GM21529 (cell line): ENCODE measurements at regions not wholly inside any gene's neighbourhood (a gene's known extent, or its start where the extent isn't known, plus 50 kb on each side); places are given as distances from the start of the nearest gene placed in this dataset.

Source experiments
- ATAC-seq: cut with Tn5 transposase; IDR thresholded peaks from one replicate; pipeline ENCODE4 v1.9.1; 2021; ENCODE audit not compliant: unreplicated experiment

GRCh38 chr3:117287602-117288001, 578.0 kb downstream of the TUSC7 start:
- no peak for ATAC-seq

GRCh38 chr3:117291476-117291875, 581.9 kb downstream of the TUSC7 start:
- ATAC-seq, result no peak

GRCh38 chr3:117297065-117297464, 587.5 kb downstream of the TUSC7 start:
- no peak for ATAC-seq

DNA sequence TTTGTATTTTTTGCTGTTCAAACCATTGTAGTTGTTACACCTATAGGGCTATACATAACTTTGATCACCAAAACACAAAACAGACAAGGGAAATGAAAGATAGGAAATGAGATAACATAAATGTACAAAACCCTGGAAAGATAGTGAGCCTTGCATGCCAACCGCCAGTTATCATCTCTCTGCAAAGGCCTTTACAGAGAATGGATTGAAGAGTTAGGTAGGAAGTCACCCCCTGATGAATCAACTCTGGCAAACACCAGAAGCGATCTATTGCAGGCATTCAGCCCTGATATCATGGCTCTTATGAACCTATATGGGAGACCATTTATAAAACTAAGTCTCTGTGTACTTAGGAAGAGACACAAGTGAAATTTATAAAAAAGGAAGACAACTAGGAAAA, 588.0 kb downstream of the TUSC7 start:
- ATAC-seq, result no peak

GRCh38 chr3:117298273-117298672, 588.7 kb downstream of the TUSC7 start:
- ATAC-seq, result no peak

GRCh38 chr3:117302428-117302827, 592.8 kb downstream of the TUSC7 start:
- no peak for ATAC-seq

- ATAC-seq, result no peak
Observed at GRCh38 chr3:117303443-117303842, 593.9 kb downstream of the TUSC7 start.

DNA sequence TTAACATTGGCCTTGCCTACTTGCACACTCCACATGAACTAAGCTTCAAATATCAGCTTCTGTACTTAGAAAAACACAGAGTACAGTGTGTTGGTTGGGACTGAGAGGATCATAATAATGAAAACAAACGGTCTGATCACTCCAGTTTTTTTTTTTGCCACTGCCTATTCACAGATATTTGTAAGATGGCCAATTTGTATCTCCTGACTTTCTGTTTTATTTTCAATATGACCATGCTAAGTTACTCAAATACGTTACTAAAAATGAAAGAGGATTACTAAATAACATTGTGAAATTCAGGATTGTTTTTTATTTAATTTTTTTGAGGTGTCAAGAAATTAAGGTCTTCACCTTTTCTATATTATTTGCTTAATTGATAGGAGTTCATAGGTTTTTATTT, 595.1 kb downstream of the TUSC7 start:
- ATAC-seq, result no peak

DNA sequence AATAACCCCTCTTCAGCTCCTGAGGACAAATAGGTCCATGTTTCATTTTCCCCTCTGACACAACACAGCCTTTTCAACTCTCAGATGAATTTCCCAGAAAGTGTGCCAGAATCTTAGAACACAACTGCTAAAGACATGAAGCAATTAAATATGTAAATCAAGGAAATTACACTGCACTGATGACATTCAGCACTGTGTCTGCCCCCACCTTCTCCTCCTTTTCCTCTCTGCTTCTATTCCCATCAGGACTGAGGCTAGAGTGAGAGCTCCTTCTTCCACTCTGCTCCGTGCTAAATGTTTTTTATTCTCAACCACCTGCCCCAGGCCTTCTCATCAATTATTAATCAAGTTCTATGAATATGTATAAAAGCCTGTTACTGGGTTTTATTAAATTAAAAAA, 596.1 kb downstream of the TUSC7 start:
- no peak for ATAC-seq

DNA sequence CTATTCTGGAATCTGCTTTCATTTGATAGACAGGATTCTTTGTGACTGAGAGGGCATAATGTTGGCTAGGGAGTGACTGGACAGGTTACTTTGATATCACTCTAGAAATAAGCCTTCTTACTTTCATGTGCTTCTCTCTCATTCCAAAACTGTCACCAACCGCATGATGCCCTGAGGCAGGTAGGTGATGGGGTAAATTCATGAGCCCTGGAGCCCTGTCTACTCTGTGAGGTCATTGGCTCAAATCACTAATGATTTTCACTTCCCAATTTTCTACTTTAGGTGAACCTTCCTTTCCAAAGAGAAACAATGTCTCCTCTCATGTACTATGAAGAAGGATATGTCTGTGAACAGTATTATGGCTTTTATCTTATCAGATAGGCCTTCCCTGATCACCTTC, 596.7 kb downstream of the TUSC7 start:
- ATAC-seq, result peak; percentile 40

DNA sequence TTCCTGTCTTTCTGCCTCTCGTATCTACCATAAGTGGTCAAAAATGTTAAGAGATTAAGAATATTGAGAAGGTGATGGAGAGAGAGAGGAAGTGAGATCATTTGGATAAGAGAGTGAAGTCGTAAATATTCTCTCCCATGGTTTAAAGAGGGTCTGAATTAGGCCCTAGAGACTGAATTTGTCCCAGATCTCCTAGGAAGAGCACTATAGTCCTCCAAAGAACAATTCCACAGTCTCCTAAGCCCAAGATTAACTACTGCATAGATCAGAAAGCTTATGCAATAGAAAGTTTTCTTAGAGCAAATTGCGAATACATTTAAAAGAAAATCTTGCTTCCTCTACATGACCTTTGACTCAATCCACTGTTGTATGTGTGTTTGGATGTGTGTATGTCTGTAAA, 598.8 kb downstream of the TUSC7 start:
- ATAC-seq, result no peak

DNA sequence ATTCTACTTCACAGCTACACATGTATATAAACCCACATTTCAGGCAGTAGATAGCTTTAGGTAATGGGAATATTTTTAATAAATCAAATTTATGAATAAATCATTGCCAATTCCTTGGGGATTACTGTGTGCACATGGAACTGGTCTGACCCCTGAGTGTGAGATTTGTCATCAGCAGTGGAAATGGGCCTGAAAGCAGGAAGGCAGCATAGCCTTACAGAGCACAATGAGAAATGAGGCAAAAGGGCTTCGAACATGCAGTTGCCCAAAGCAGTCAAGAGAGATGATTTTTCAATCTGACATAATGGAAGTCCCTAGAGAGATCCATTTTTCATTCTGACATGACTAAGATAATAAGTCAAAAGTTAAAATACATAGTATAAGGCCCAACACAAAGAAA, 599.2 kb downstream of the TUSC7 start:
- ATAC-seq, result no peak

GRCh38 chr3:117310536-117310935, 601.0 kb downstream of the TUSC7 start:
- no peak for ATAC-seq

DNA sequence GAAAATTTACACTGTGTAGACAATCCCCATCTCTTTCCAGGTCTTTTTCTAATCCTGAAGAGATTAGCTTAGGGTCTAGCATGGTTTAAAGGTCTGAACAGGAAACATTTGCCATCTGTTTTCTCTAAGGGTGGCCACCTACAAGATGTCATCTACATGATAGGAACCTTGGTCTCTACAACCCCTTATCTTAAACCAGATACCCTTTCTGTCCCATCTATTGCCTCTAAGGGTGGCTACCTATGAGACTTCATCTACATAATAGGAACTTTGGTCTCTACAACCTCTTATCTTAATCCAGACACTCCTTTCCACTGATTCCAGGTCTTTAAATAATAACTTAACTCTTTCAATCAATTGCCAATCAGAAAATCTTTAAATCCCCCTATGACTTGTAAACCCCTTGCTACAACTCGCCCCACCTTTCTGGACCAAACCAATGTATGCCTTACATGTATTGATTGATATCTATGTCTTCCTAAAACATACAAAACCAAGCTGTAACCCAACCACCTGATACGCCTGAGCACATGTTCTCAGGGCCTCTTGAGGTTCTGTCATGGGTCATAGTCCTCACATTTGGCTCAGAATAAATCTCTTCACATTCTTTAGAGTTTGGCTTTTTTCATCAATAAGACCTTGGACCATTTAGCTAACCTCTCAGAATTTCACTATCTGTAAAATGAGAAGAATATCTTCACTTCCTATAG, 605.0 kb downstream of the TUSC7 start:
- no peak for ATAC-seq

- no peak for ATAC-seq
Observed at GRCh38 chr3:117322866-117323265, 613.3 kb downstream of the TUSC7 start.

- no peak for ATAC-seq
Observed at GRCh38 chr3:117346901-117347300, 637.3 kb downstream of the TUSC7 start.

- ATAC-seq, result no peak
Observed at GRCh38 chr3:117348884-117349283, 639.3 kb downstream of the TUSC7 start.

DNA sequence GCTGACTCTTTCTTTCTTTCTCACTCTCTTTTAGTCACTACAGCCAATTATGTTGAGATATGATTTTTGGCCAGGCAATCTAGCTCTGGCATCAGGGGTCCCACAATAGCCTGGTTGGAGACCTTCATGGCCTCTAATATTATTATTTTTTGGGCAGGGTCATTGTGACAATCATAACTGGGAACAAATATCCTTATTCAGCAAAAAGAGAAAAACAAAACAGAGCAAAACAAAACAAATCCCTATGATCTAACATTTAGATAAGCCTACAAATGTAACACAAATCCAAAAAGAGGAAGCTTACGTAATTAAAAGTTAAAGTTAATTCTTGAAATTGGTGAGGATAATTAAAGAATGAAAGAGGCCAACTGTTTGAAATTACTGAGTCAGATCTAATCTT, 640.0 kb downstream of the TUSC7 start:
- ATAC-seq, result no peak

DNA sequence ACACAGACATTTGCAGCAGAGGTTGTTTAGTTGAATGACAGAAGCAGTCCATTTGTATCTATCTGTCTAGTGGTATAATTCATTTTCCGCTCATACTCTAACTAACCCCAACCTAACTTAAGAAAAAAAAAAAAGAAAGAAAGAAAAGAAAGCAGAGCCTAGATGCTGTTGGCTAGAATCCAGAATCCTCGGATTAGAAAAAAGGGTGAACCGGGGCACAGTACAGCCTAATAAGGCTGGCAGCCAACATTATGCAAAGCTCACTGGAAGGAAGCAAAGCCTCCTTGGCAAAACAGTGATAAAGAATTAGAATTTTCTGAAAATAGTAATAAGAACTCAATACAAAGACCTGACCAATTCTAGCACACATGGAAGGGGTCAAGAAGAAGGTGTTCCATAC, 640.8 kb downstream of the TUSC7 start:
- ATAC-seq, result no peak

- peak; percentile 66 for ATAC-seq
Observed at GRCh38 chr3:117355566-117355965, 646.0 kb downstream of the TUSC7 start.

- no peak for ATAC-seq
Observed at GRCh38 chr3:117356091-117356705, 646.6 kb downstream of the TUSC7 start.

- ATAC-seq, result no peak
Observed at GRCh38 chr3:117358717-117359314, 649.2 kb downstream of the TUSC7 start.

GRCh38 chr3:117366574-117366973, 657.0 kb downstream of the TUSC7 start:
- ATAC-seq, result no peak
